ENCODE measurements at regions not wholly inside any gene's neighbourhood (a gene's known extent, or its start where the extent isn't known, plus 50 kb on each side); places are given as distances from the start of the nearest gene placed in this dataset.

DNA sequence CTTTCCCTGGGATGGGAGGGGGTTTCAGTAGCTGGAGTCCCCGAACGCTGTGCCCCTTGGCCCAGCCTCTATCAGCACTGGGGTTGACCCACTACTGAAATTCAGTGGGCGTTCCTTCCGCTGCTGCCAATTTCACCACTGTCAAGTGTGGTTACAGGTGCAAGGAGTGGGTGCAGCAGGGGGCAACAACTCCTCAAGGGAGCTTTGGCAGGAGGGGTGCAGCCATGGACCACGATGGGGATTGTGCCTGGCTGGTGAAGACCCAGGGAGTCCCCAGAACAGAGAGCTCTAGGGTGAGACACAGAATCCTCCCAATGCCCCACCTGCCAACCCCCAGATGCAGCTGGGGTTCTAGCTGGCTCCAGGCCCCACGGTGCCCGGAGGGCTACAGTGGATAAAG, 123.5 kb upstream of the SDK2 start:
- TF ChIP-seq ELF4 (IDR thresholded peaks at IDR 0.05), result no peak
- TF ChIP-seq ARNT (IDR thresholded peaks at IDR 0.05), result no peak
- TF ChIP-seq TARDBP (IDR thresholded peaks at IDR 0.05), result no peak
- TF ChIP-seq FOXA1 (IDR thresholded peaks at IDR 0.05), result no peak
- no peak for TF ChIP-seq FOXM1 (IDR thresholded peaks at IDR 0.05; ENCODE audit: borderline replicate concordance)
- TF ChIP-seq FOXK2 (IDR thresholded peaks at IDR 0.05), result no peak
- no peak for TF ChIP-seq HDGF (IDR thresholded peaks at IDR 0.05; ENCODE audit: borderline replicate concordance)
- TF ChIP-seq, protein P1, sequence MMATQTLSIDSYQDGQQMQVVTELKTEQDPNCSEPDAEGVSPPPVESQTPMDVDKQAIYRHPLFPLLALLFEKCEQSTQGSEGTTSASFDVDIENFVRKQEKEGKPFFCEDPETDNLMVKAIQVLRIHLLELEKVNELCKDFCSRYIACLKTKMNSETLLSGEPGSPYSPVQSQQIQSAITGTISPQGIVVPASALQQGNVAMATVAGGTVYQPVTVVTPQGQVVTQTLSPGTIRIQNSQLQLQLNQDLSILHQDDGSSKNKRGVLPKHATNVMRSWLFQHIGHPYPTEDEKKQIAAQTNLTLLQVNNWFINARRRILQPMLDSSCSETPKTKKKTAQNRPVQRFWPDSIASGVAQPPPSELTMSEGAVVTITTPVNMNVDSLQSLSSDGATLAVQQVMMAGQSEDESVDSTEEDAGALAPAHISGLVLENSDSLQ (IDR thresholded peaks at IDR 0.05), result no peak
- no peak for TF ChIP-seq BHLHE40 (IDR thresholded peaks at IDR 0.05; ENCODE audit: borderline replicate concordance)

Data from HEK293T (cell line).